ENCODE measurements at regions not wholly inside any gene's neighbourhood (a gene's known extent, or its start where the extent isn't known, plus 50 kb on each side); places are given as distances from the start of the nearest gene placed in this dataset.

DNA sequence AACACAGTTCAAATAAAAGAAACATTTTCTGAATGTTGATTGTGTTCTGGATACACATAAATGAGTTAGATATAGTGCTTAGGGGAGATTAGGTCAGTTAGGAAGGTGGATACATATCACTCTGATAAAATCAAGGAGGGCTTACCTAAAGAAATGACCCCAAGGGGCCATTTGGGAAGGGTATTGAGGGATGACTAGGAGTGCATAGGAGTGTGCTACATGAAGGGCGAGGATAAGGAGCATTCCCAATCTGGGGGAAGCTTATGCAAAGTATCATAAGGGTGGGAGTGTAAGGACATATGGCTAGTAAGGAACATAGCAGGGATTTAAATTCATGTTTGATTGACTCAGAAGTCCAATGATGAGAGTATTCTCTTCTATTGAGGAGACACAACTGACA is 183.6 kb downstream of the NSG2 start:
- TF ChIP-seq POLR2A (IDR thresholded peaks at IDR 0.05; ENCODE audit: low read depth, low read length) (no peak), POLR2AphosphoS5 (IDR thresholded peaks at IDR 0.05; ENCODE audit: low read depth, low read length) (no peak), TAF1 (IDR thresholded peaks at IDR 0.05; ENCODE audit: borderline replicate concordance, low read depth, low read length) (no peak)

Data from GM12892 (cell line).